HCT116 (cell line): ENCODE measurements at regions not wholly inside any gene's neighbourhood (a gene's known extent, or its start where the extent isn't known, plus 50 kb on each side); places are given as distances from the start of the nearest gene placed in this dataset.

Experiments
- ATAC-seq: fragments of 200-7000 bp; cut with Tn5 transposase; 2 replicates; pipeline ENCODE4 v1.9.1; 2020; ENCODE audit warnings: mild to moderate bottlenecking, moderate library complexity
- BruUV-seq: library from RNA; stranded (reverse); fragments of 400-500 nt; replicated peaks from 2 replicates; lab custom pipeline; 2021; lab: Mats Ljungman, UMichigan
- CTCF ChIA-PET: fragments of 300-600 bp; sonication (Branson Sonifier 250); formaldehyde crosslinking; loops from one replicate; lab custom pipeline; 2021; ENCODE audit warnings: antibody characterized with exemption; lab: Charles Lee
- POLR2A ChIA-PET: fragments of 300-600, 350-600 bp; sonication (Branson Sonifier 250); formaldehyde crosslinking; loops from one replicate; lab custom pipeline; 2021; ENCODE audit warnings: antibody characterized with exemption; lab: Charles Lee
- RAD21 ChIA-PET, 2 experiments: fragments of 300-600 bp; sonication (Branson Sonifier 250); formaldehyde crosslinking; loops; one replicate each; lab custom pipeline; 2023; ENCODE audit warnings: low total read pairs in 2 of 2; ENCODE audit not compliant: uncharacterized antibody in 2 of 2, unreplicated experiment in 2 of 2, low non-redundant PET in 1 of 2; lab: Charles Lee
- DNase-seq: peaks from one replicate; pipeline ENCODE4 v3.0.0-alpha.2; 2010; ENCODE audit warnings: low read depth, low spot score
- H2AFZ ChIP-seq: fragments of 200-600 bp; shearing (Covaris generic), sonication (generic); 2 replicates; pipeline ENCODE4 v1.6.1; 2017; ENCODE audit warnings: low read depth, mixed run types, mixed read lengths, antibody characterized with exemption, low read length; ENCODE audit not compliant: poor library complexity, severe bottlenecking
- H3K27ac ChIP-seq: 2 replicates; pipeline ENCODE4 v1.5.1; 2012; ENCODE audit warnings: low read depth, low read length
- H3K27me3 ChIP-seq: fragments of 200-600 bp; sonication (generic); 2 replicates; pipeline ENCODE4 v1.6.1; 2016; ENCODE audit warnings: mixed run types, low read length, mixed read lengths; ENCODE audit not compliant: insufficient read depth
- H3K36me3 ChIP-seq, 2 experiments: fragments of 200-500 bp in 1 of 2; fragments of 200-600 bp in 1 of 2; sonication (Bioruptor generic) in 1 of 2; sonication (generic) in 1 of 2; 2 replicates each; pipeline versions ENCODE4 v1.5.1 to v1.6.1; 2014 to 2016; ENCODE audit warnings: low read length in 2 of 2, inconsistent platforms in 1 of 2, mixed read lengths in 1 of 2, mixed run types in 1 of 2; ENCODE audit not compliant: insufficient read depth in 2 of 2, control insufficient read depth in 1 of 2
- H3K4me1 ChIP-seq, 2 experiments: fragments of 200-600 bp in 1 of 2; sonication (generic) in 1 of 2; 2 replicates each; pipeline versions ENCODE4 v1.5.1 to v1.6.1; 2012 to 2017; ENCODE audit warnings: low read length in 2 of 2, inconsistent platforms in 1 of 2, mild to moderate bottlenecking in 1 of 2, mixed read lengths in 1 of 2, mixed run types in 1 of 2, moderate library complexity in 1 of 2; ENCODE audit not compliant: insufficient read depth in 2 of 2, control insufficient read depth in 1 of 2
- H3K4me2 ChIP-seq: fragments of 200-600 bp; sonication (generic); 2 replicates; pipeline ENCODE4 v1.6.1; 2017; ENCODE audit warnings: mixed run types, low read length, mixed read lengths
- H3K4me3 ChIP-seq, 2 experiments: fragments of 200-600 bp in 1 of 2; sonication (generic) in 1 of 2; replicated peaks in 1 of 2; 2 replicates each; pipeline ENCODE4 v1.5.1; 2011 to 2016; ENCODE audit warnings: low read length in 2 of 2, control low read depth in 1 of 2, low read depth in 1 of 2, mild to moderate bottlenecking in 1 of 2, mixed read lengths in 1 of 2, mixed run types in 1 of 2
- H3K79me2 ChIP-seq: fragments of 200-600 bp; sonication (generic); 2 replicates; pipeline ENCODE4 v1.6.1; 2017; ENCODE audit warnings: mild to moderate bottlenecking, mixed run types, low read length, moderate library complexity, mixed read lengths; ENCODE audit not compliant: insufficient read depth
- H3K9ac ChIP-seq: fragments of 200-600 bp; sonication (generic); 2 replicates; pipeline ENCODE4 v1.6.1; 2016; ENCODE audit warnings: low read length, mixed read lengths
- H3K9me2 ChIP-seq: fragments of 200-600 bp; sonication (generic), shearing (Covaris generic); 2 replicates; pipeline ENCODE4 v1.6.1; 2017; ENCODE audit warnings: mixed run types, mild to moderate bottlenecking, moderate library complexity; ENCODE audit not compliant: insufficient read depth
- H3K9me3 ChIP-seq, 2 experiments: fragments of 200-500 bp in 1 of 2; fragments of 200-600 bp in 1 of 2; sonication (Bioruptor generic) in 1 of 2; sonication (generic) in 1 of 2; 2 replicates each; pipeline ENCODE4 v1.6.1; 2014 to 2017; ENCODE audit warnings: low read length in 2 of 2, mixed read lengths in 2 of 2, inconsistent platforms in 1 of 2, low read depth in 1 of 2, mild to moderate bottlenecking in 1 of 2, mixed run types in 1 of 2, moderate library complexity in 1 of 2; ENCODE audit not compliant: control insufficient read depth in 1 of 2, insufficient read depth in 1 of 2
- H4K20me1 ChIP-seq: fragments of 200-600 bp; sonication (generic), shearing (Covaris generic); 2 replicates; pipeline ENCODE4 v1.6.1; 2017; ENCODE audit warnings: mixed run types, mild to moderate bottlenecking, moderate library complexity; ENCODE audit not compliant: insufficient read depth
- CEBPB ChIP-seq: IDR thresholded peaks from 2 replicates; pipeline ENCODE4 v1.6.1; 2012; ENCODE audit warnings: low read depth
- FOSL1 ChIP-seq: IDR thresholded peaks from 2 replicates; pipeline ENCODE4 v1.6.1; 2012; ENCODE audit warnings: low read depth
- JUND ChIP-seq: IDR thresholded peaks from 2 replicates; pipeline ENCODE4 v1.6.1; 2012
- MAX ChIP-seq: IDR thresholded peaks from 2 replicates; pipeline ENCODE4 v1.6.1; 2012
- POLR2A ChIP-seq: IDR thresholded peaks from 2 replicates; pipeline ENCODE4 v1.7.0; 2011; ENCODE audit warnings: borderline replicate concordance; ENCODE audit not compliant: insufficient read depth, insufficient read length; ENCODE audit errors: extremely low read depth
- REST ChIP-seq: IDR thresholded peaks from 2 replicates; pipeline ENCODE4 v1.6.1; 2012; ENCODE audit warnings: low read depth
- YY1 ChIP-seq: IDR thresholded peaks from 2 replicates; pipeline ENCODE4 v1.6.1; 2011; ENCODE audit warnings: low read length, low read depth, moderate library complexity, mild to moderate bottlenecking; ENCODE audit not compliant: insufficient replicate concordance; ENCODE audit errors: extremely low read depth
- ZBTB33 ChIP-seq: IDR thresholded peaks from 2 replicates; pipeline ENCODE4 v1.6.1; 2011; ENCODE audit warnings: mild to moderate bottlenecking, low read length, moderate library complexity; ENCODE audit not compliant: insufficient replicate concordance; ENCODE audit errors: extremely low read depth
- ZFX ChIP-seq: fragments of 450-650 bp; IDR thresholded peaks from 2 replicates; pipeline ENCODE4 v1.6.1; 2017
- ZNF274 ChIP-seq: fragments of 200-500 bp; sonication (Bioruptor generic); IDR thresholded peaks from 2 replicates; pipeline ENCODE4 v1.6.1; 2014; ENCODE audit warnings: mild to moderate bottlenecking, low read depth, low read length, inconsistent platforms
- intact Hi-C: fragments of 100-400 bp; cut with micrococcal nuclease; formaldehyde crosslinking; loops from 2 replicates; pipeline ENCODE4 v1.10.0; 2022

DNA sequence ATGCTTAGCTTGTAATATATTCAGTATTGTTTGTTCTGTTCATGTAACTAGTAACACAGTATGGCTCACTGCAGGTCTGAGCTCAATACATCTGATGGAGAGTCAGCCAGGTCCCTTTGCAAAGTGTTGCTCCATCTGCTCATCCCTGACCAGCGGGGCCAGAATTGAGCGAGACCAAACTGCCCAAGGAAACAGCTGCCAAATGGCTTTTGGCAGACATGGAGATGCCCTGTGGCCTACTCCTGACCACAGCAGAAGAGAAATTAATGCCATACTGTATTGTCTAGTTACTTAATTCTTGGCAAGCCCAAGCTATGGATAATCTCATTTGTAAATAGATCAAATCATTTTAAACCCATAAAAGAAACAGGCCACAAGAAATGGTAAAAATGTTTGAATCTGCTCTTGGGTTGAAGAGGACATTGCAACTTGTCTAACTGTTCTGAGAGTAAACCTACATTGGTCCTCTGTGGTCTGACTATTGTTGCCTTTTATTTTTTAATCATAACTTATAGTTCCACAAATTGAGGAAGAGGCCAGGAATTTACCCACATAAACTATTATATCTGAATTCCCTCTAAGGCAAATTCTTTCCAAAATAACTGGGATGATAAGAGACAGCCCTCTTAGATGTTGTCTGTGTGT is 209.5 kb downstream of the EBLN2 start:
- POLR2A ChIA-PET = no interaction called here
- H3K27me3 ChIP-seq = peaks cover 5% of the 10 kb centered on the region
- no TSS peak for BruUV-seq
- H3K4me3 ChIP-seq = no peak overlapping the region
- no peak for ATAC-seq
- no peak for DNase-seq
- intact Hi-C loops = no loop called here
- TF ChIP-seq ZBTB33 (no peak), POLR2A (no peak), CEBPB (no peak), REST (no peak), FOSL1 (no peak), ZNF274 (no peak), YY1 (no peak), JUND (no peak), MAX (no peak), ZFX (no peak)
- TF ChIP-seq, all 23 proteins: peak for 0
- H3K9me3 ChIP-seq = no peaks in the 10 kb centered on the region
- no peaks in the 10 kb centered on the region for H3K4me1 ChIP-seq
- no peak overlapping the region for H3K27ac ChIP-seq
- no peak overlapping the region for H2AFZ ChIP-seq
- H3K9ac ChIP-seq = no peak overlapping the region
- ChIA-PET CTCF (no interaction called here), RAD21 (no interaction called here)
- no peaks in the 10 kb centered on the region for H3K9me2 ChIP-seq
- H3K4me2 ChIP-seq = no peak overlapping the region
- H3K36me3 ChIP-seq = no peaks in the 10 kb centered on the region
- no peaks in the 10 kb centered on the region for H4K20me1 ChIP-seq
- H3K79me2 ChIP-seq = no peaks in the 10 kb centered on the region
